HG03457 (cell line): ENCODE measurements at regions not wholly inside any gene's neighbourhood (a gene's known extent, or its start where the extent isn't known, plus 50 kb on each side); places are given as distances from the start of the nearest gene placed in this dataset.
"Not testable (repeated sequence)": the region's sequence is repeated elsewhere in the genome, so short reads cannot be mapped to it uniquely, and the experiment has no call there.

Experiments
- ATAC-seq: cut with Tn5 transposase; IDR thresholded peaks from one replicate; pipeline ENCODE4 v1.9.1; 2021; ENCODE audit warnings: moderate number of reproducible peaks; ENCODE audit not compliant: unreplicated experiment

- no peak for ATAC-seq
These were observed 1064.0 kb upstream of the SLIT2 start for GRCh38 chr4:19187691-19188090.

- ATAC-seq: no peak
These were observed 1064.6 kb upstream of the SLIT2 start for GRCh38 chr4:19187096-19187495.

GRCh38 chr4:19181631-19182030 lies 1070.1 kb upstream of the SLIT2 start:
- not testable (repeated sequence) for ATAC-seq

- no peak for ATAC-seq
These were observed 1072.9 kb upstream of the SLIT2 start for GRCh38 chr4:19178835-19179234.

- ATAC-seq: no peak
These were observed 1074.1 kb upstream of the SLIT2 start for GRCh38 chr4:19177616-19178015.

- no peak for ATAC-seq
These were observed 1079.9 kb upstream of the SLIT2 start for GRCh38 chr4:19171832-19172231.

GRCh38 chr4:19167311-19167710 lies 1084.4 kb upstream of the SLIT2 start:
- ATAC-seq: no peak

- no peak for ATAC-seq
These were observed 1087.4 kb upstream of the SLIT2 start for GRCh38 chr4:19164334-19164733.

- ATAC-seq: no peak
These were observed 1091.8 kb upstream of the SLIT2 start for GRCh38 chr4:19159874-19160273.

- ATAC-seq: no peak
These were observed 1093.4 kb upstream of the SLIT2 start for GRCh38 chr4:19158107-19158809.

GRCh38 chr4:19156786-19157185 lies 1094.9 kb upstream of the SLIT2 start:
- ATAC-seq: no peak

GRCh38 chr4:19155568-19155967 lies 1096.1 kb upstream of the SLIT2 start:
- no peak for ATAC-seq

GRCh38 chr4:19154267-19154666 lies 1097.4 kb upstream of the SLIT2 start:
- not testable (repeated sequence) for ATAC-seq

- ATAC-seq: no peak
These were observed 1099.4 kb upstream of the SLIT2 start for GRCh38 chr4:19152264-19152663.

- ATAC-seq: no peak
These were observed 1100.0 kb upstream of the SLIT2 start for GRCh38 chr4:19151684-19152083.

GRCh38 chr4:19146038-19146437 lies 1105.7 kb upstream of the SLIT2 start:
- ATAC-seq: no peak

GRCh38 chr4:19135895-19136633 lies 1114.5 kb upstream of the LCORL start:
- ATAC-seq: no peak

- no peak for ATAC-seq
These were observed 1113.1 kb upstream of the LCORL start for GRCh38 chr4:19134685-19135084.

- no peak for ATAC-seq
These were observed 1111.8 kb upstream of the LCORL start for GRCh38 chr4:19133315-19133714.

GRCh38 chr4:19130866-19131265 lies 1109.3 kb upstream of the LCORL start:
- ATAC-seq: no peak

GRCh38 chr4:19128176-19128575 lies 1106.6 kb upstream of the LCORL start:
- no peak for ATAC-seq

- ATAC-seq: no peak
These were observed 1105.3 kb upstream of the LCORL start for GRCh38 chr4:19126903-19127302.
